Endodermal cell (in vitro differentiated cells): ENCODE measurements at regions not wholly inside any gene's neighbourhood (a gene's known extent, or its start where the extent isn't known, plus 50 kb on each side); places are given as distances from the start of the nearest gene placed in this dataset.

Experiments
- DNase-seq: peaks from one replicate; pipeline ENCODE4 v3.0.0-alpha.2; 2017
- H3K27ac ChIP-seq: 2 replicates; pipeline ENCODE4 v1.5.1; 2013; ENCODE audit warnings: mild to moderate bottlenecking, low read depth, low read length, moderate library complexity
- H3K27me3 ChIP-seq: 2 replicates; pipeline ENCODE4 v1.6.1; 2013; ENCODE audit warnings: mild to moderate bottlenecking, low read length, moderate library complexity; ENCODE audit not compliant: insufficient read depth, control insufficient read depth, poor library complexity, severe bottlenecking
- H3K36me3 ChIP-seq: 2 replicates; pipeline ENCODE4 v1.7.0; 2013; ENCODE audit warnings: mild to moderate bottlenecking, low read length, moderate library complexity; ENCODE audit not compliant: control insufficient read depth, insufficient read depth
- H3K4me1 ChIP-seq: one replicate; pipeline ENCODE4 v1.7.0; 2013; ENCODE audit warnings: low read length; ENCODE audit not compliant: control insufficient read depth, insufficient read depth
- H3K4me3 ChIP-seq: 2 replicates; pipeline ENCODE4 v1.5.1; 2013; ENCODE audit warnings: mild to moderate bottlenecking, low read length, moderate library complexity
- H3K9ac ChIP-seq: 2 replicates; pipeline ENCODE4 v1.6.1; 2013; ENCODE audit warnings: mild to moderate bottlenecking, low read length, moderate library complexity; ENCODE audit not compliant: poor library complexity, severe bottlenecking; ENCODE audit errors: extremely low read depth
- H3K9me3 ChIP-seq: 2 replicates; pipeline ENCODE4 v1.6.1; 2013; ENCODE audit warnings: mild to moderate bottlenecking, low read length, moderate library complexity; ENCODE audit not compliant: control insufficient read depth
- H3K27ac Mint-ChIP-seq: 2 replicates; pipeline ENCODE4 v1.8.0; 2020; ENCODE audit warnings: mixed read lengths
- H3K27me3 Mint-ChIP-seq: 2 replicates; pipeline ENCODE4 v1.8.0; 2021; ENCODE audit warnings: mild to moderate bottlenecking, mixed read lengths; ENCODE audit not compliant: insufficient read depth
- H3K36me3 Mint-ChIP-seq: 2 replicates; pipeline ENCODE4 v1.8.0; 2020; ENCODE audit warnings: low read depth, mixed read lengths
- H3K4me1 Mint-ChIP-seq: 2 replicates; pipeline ENCODE4 v1.8.0; 2020; ENCODE audit warnings: mixed read lengths
- H3K4me3 Mint-ChIP-seq: 2 replicates; pipeline ENCODE4 v1.8.0; 2020; ENCODE audit warnings: mild to moderate bottlenecking, moderate library complexity, mixed read lengths
- H3K9me3 Mint-ChIP-seq: 2 replicates; pipeline ENCODE4 v1.8.0; 2020; ENCODE audit warnings: mild to moderate bottlenecking, mixed read lengths
- WGBS, 2 experiments: methylation state at CpG; one replicate each; pipeline versions ENCODE4 v1.1.5 to v1.1.7; 2013; ENCODE audit warnings: missing lambda C conversion rate in 2 of 2, mixed read lengths in 1 of 2; ENCODE audit not compliant: insufficient coverage in 1 of 2, insufficient read length in 1 of 2; 5-methylcytosine and 5-hydroxymethylcytosine counted together
- TF ChIP-seq, protein P1 (sequence below): fragments of 200-600 bp; sonication (generic); conservative IDR thresholded peaks from 2 replicates; pipeline ENCODE4 v1.5.0; 2021; ENCODE audit warnings: antibody characterized with exemption, mild to moderate bottlenecking

DNA sequence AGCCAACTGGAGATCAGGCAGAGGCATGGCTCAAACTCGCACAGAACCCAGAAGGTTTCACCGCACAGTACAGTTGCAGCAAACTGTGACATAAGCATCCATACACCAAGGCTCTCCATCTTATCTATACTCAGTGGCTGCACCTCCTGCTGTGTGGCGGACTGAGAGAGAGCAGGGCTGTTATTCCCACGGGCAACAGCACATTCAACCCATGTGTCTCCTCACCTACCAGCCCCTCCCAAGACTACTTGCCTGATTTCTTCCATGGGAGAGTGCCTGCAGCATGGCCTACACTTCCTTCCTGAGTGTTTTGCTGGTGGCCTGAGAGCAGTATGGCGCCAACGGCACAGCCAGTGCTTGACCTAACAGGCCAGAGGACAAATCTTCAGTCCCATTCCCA is 1606.6 kb downstream of the SLITRK1 start:
- H3K9me3 Mint-ChIP-seq: no peaks in the 10 kb centered on the region

DNA sequence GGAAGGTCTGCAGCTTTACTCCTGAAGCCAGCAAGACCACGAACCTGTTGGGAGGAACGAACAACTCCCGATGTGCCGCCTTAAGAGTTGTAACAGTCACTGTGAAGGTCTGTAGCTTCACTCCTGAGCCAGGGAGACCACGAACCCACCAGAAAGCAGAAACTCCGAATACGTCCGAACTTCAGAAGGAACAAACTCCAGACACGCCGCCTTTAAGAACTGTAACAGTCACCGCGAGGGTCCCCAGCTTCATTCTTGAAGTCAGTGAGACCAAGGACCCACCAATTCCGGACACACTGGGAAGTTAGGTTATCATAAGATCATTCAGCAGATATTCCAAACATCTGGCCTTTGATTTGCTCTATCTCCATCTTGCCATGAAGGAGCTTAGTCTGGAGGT is 1623.0 kb downstream of the SLITRK1 start:
- H3K36me3 ChIP-seq: no peaks in the 10 kb centered on the region
- H3K9me3 Mint-ChIP-seq: peaks cover 18% of the 10 kb centered on the region
- no peaks in the 10 kb centered on the region for H3K4me1 Mint-ChIP-seq
- 87 to 94% methylated on average over 12 to 13 of the region's 13 CpGs for WGBS, 2 experiments
- no peak overlapping the region for H3K27ac ChIP-seq
- no peak overlapping the region for H3K9ac ChIP-seq
- no peaks in the 10 kb centered on the region for H3K4me1 ChIP-seq
- H3K36me3 Mint-ChIP-seq: peaks cover 5% of the 10 kb centered on the region
- H3K9me3 ChIP-seq: no peaks in the 10 kb centered on the region
- TF ChIP-seq, protein P1, sequence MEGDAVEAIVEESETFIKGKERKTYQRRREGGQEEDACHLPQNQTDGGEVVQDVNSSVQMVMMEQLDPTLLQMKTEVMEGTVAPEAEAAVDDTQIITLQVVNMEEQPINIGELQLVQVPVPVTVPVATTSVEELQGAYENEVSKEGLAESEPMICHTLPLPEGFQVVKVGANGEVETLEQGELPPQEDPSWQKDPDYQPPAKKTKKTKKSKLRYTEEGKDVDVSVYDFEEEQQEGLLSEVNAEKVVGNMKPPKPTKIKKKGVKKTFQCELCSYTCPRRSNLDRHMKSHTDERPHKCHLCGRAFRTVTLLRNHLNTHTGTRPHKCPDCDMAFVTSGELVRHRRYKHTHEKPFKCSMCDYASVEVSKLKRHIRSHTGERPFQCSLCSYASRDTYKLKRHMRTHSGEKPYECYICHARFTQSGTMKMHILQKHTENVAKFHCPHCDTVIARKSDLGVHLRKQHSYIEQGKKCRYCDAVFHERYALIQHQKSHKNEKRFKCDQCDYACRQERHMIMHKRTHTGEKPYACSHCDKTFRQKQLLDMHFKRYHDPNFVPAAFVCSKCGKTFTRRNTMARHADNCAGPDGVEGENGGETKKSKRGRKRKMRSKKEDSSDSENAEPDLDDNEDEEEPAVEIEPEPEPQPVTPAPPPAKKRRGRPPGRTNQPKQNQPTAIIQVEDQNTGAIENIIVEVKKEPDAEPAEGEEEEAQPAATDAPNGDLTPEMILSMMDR: no peak
- no peak overlapping the region for H3K4me3 ChIP-seq
- no peak overlapping the region for H3K27ac Mint-ChIP-seq
- no peak for DNase-seq
- no peaks in the 10 kb centered on the region for H3K27me3 Mint-ChIP-seq
- no peaks in the 10 kb centered on the region for H3K27me3 ChIP-seq
- no peak overlapping the region for H3K4me3 Mint-ChIP-seq

More for the DNA sequence above, 1606.6 kb downstream of the SLITRK1 start:
- TF ChIP-seq, protein P1: no peak
- Histone ChIP-seq H3K9me3 (no peaks in the 10 kb centered on the region), H3K36me3 (no peaks in the 10 kb centered on the region), H3K27me3 (no peaks in the 10 kb centered on the region), H3K9ac (no peak overlapping the region), H3K4me1 (no peaks in the 10 kb centered on the region), H3K4me3 (no peak overlapping the region), H3K27ac (no peak overlapping the region)
- Mint-ChIP-seq H3K4me1 (no peaks in the 10 kb centered on the region), H3K27me3 (no peaks in the 10 kb centered on the region), H3K27ac (no peak overlapping the region), H3K36me3 (no peaks in the 10 kb centered on the region), H3K4me3 (no peak overlapping the region)
- DNase-seq: no peak
- 95 to 100% methylated on average over 1 to 6 of the region's 6 CpGs for WGBS, 2 experiments

DNA sequence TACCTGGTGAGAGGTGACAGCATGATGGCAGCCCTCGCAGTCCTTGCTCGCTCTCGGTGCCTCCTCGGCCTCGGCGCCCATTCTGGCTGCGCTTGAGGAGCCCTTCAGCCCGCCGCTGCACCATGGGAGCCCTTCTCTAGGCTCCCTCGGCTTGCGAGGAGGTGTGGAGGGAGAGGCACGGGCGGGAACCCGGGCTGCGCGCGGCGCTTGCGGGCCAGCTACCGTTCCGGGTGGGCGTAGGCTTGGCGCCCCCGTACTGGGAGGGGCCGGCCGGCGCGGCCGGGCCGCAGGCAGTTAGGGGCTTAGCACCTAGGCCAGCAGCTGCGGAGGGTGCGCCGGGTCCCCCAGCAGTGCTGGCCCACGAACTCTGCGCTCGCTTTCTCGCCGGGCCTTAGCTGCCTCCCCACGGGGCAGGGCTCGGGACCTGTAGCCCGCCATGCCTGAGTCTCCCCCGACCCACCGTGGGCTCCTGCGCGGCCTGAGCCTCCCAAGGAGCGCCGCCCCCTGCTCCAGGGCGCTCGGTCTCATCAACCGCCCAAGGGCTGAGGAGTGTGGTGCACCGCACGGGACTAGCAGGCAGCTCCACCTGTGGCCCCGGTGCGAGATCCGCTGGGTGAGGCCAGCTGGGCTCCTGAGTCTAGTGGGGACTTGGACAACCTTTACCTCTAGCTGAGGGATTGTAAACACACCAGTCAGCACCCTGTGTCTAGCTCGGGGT is 1624.3 kb downstream of the SLITRK1 start:
- no peak overlapping the region for H3K4me3 Mint-ChIP-seq
- H3K36me3 Mint-ChIP-seq: peaks cover 5% of the 10 kb centered on the region
- no peaks in the 10 kb centered on the region for H3K36me3 ChIP-seq
- H3K27ac Mint-ChIP-seq: no peak overlapping the region
- no peaks in the 10 kb centered on the region for H3K4me1 ChIP-seq
- DNase-seq: no peak
- no peaks in the 10 kb centered on the region for H3K4me1 Mint-ChIP-seq
- no peak overlapping the region for H3K9ac ChIP-seq
- H3K9me3 ChIP-seq: no peaks in the 10 kb centered on the region
- no peak overlapping the region for H3K27ac ChIP-seq
- 94 to 95% methylated on average over 21 to 56 of the region's 56 CpGs for WGBS, 2 experiments
- TF ChIP-seq, protein P1: no peak
- peaks cover 18% of the 10 kb centered on the region for H3K9me3 Mint-ChIP-seq
- H3K4me3 ChIP-seq: no peak overlapping the region
- H3K27me3 Mint-ChIP-seq: no peaks in the 10 kb centered on the region
- no peaks in the 10 kb centered on the region for H3K27me3 ChIP-seq
